ENCODE measurements at regions not wholly inside any gene's neighbourhood (a gene's known extent, or its start where the extent isn't known, plus 50 kb on each side); places are given as distances from the start of the nearest gene placed in this dataset.

DNA sequence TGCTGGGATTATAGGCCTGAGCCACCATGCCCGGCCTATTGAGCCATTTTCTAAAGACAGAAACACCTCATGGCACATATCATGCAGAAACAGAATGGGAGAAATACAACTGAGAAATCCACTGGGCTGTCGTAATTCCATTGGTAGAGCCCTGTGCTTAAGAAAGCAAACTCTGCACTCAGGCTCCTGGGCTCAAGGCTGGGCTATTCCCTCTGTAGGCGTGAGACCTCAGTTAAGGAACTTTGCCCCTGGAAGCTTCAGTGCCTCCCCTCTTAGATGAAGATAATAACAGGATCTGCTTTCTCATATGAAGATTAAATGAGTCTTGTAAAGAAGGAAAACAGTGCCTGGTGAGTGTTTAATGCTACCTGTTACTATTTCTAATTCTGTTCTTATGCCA, 120.3 kb downstream of the PXDC1 start:
- TF ChIP-seq, protein P1, sequence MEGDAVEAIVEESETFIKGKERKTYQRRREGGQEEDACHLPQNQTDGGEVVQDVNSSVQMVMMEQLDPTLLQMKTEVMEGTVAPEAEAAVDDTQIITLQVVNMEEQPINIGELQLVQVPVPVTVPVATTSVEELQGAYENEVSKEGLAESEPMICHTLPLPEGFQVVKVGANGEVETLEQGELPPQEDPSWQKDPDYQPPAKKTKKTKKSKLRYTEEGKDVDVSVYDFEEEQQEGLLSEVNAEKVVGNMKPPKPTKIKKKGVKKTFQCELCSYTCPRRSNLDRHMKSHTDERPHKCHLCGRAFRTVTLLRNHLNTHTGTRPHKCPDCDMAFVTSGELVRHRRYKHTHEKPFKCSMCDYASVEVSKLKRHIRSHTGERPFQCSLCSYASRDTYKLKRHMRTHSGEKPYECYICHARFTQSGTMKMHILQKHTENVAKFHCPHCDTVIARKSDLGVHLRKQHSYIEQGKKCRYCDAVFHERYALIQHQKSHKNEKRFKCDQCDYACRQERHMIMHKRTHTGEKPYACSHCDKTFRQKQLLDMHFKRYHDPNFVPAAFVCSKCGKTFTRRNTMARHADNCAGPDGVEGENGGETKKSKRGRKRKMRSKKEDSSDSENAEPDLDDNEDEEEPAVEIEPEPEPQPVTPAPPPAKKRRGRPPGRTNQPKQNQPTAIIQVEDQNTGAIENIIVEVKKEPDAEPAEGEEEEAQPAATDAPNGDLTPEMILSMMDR (IDR thresholded peaks at IDR 0.05): no peak
- no peak for TF ChIP-seq POLR2A (IDR thresholded peaks at IDR 0.05; ENCODE audit: low read depth)

All from esophagus muscularis mucosa (tissue), 3 donors.